ENCODE measurements at regions not wholly inside any gene's neighbourhood (a gene's known extent, or its start where the extent isn't known, plus 50 kb on each side); places are given as distances from the start of the nearest gene placed in this dataset.

- Mint-ChIP-seq H3K4me1 (no peaks in the 10 kb centered on the region), H3K27me3 (no peaks in the 10 kb centered on the region), H3K36me3 (no peaks in the 10 kb centered on the region), H3K4me3 (no peak overlapping the region), H3K9me3 (peaks cover 0 to 19% (median 11%) of the 10 kb centered on the region in 3 donors), H3K27ac (no peak overlapping the region)
- Histone ChIP-seq H3K36me3 (ENCODE audit: control insufficient read depth in 2 of 2, extremely low read depth in 1 of 2, insufficient read depth in 1 of 2, low read length in 1 of 2) (no peaks in the 10 kb centered on the region), H3K9me3 (no peaks in the 10 kb centered on the region), H3K4me3 (ENCODE audit: control insufficient read depth in 1 of 2, extremely low read depth in 1 of 2, low read length in 1 of 2) (no peak overlapping the region), H3K4me1 (ENCODE audit: control insufficient read depth in 1 of 2, extremely low read depth in 1 of 2, insufficient read depth in 2 of 2, low read length in 2 of 2) (no peaks in the 10 kb centered on the region), H3K27me3 (replicated peaks in 1 of 2; ENCODE audit: control insufficient read depth in 2 of 2, extremely low read depth in 1 of 2, insufficient read depth in 2 of 2, low read length in 1 of 2) (no peaks in the 10 kb centered on the region), H3K27ac (ENCODE audit: low read length) (no peak overlapping the region)
- DNase-seq (no peak), ATAC-seq (replicated peaks in 1 of 4) (no peak)
- WGBS (ENCODE audit: insufficient coverage) = no CpG with 5 or more reads among the region's 1 CpG
- ChIA-PET CTCF (no interaction called here), POLR2A (no interaction called here)
Observed at GRCh38 chr13:80889829-80890228, 548.9 kb upstream of the SPRY2 start.

- no peak overlapping the region for H3K4me3 ChIP-seq (ENCODE audit: control insufficient read depth in 1 of 2, extremely low read depth in 1 of 2, low read length in 1 of 2)
- H3K4me3 Mint-ChIP-seq = no peak overlapping the region
- ChIA-PET POLR2A (interaction anchor here in 1 of 2 donors (0.7 kb wide), 1 partner anchor 13 kb away, joined by 3 read pairs; no protein-coding TSS in a partner anchor), CTCF (no interaction called here)
- 77% methylated on average over 1 of the region's 2 CpGs for WGBS (ENCODE audit: insufficient coverage)
- H3K9me3 ChIP-seq = no peaks in the 10 kb centered on the region
- H3K27me3 ChIP-seq (replicated peaks in 1 of 2; ENCODE audit: control insufficient read depth in 2 of 2, extremely low read depth in 1 of 2, insufficient read depth in 2 of 2, low read length in 1 of 2) = no peaks in the 10 kb centered on the region
- ATAC-seq (replicated peaks in 1 of 4) = no peak
- no peak overlapping the region for H3K27ac Mint-ChIP-seq
- DNase-seq = no peak
- no peak overlapping the region for H3K27ac ChIP-seq (ENCODE audit: low read length)
- no peaks in the 10 kb centered on the region for H3K36me3 ChIP-seq (ENCODE audit: control insufficient read depth in 2 of 2, extremely low read depth in 1 of 2, insufficient read depth in 1 of 2, low read length in 1 of 2)
- H3K4me1 Mint-ChIP-seq = no peaks in the 10 kb centered on the region
- H3K9me3 Mint-ChIP-seq = peaks cover 0 to 16% (median 11%) of the 10 kb centered on the region in 3 donors
- no peaks in the 10 kb centered on the region for H3K4me1 ChIP-seq (ENCODE audit: control insufficient read depth in 1 of 2, extremely low read depth in 1 of 2, insufficient read depth in 2 of 2, low read length in 2 of 2)
- H3K36me3 Mint-ChIP-seq = no peaks in the 10 kb centered on the region
- H3K27me3 Mint-ChIP-seq = no peaks in the 10 kb centered on the region
Observed at GRCh38 chr13:80888390-80888789, 547.5 kb upstream of the SPRY2 start.

GRCh38 chr13:80884056-80884785 is 543.3 kb upstream of the SPRY2 start:
- CTCF ChIA-PET = no interaction called here
- Histone ChIP-seq H3K27me3 (replicated peaks in 1 of 2; ENCODE audit: control insufficient read depth in 2 of 2, extremely low read depth in 1 of 2, insufficient read depth in 2 of 2, low read length in 1 of 2) (no peaks in the 10 kb centered on the region), H3K4me3 (ENCODE audit: control insufficient read depth in 1 of 2, extremely low read depth in 1 of 2, low read length in 1 of 2) (no peak overlapping the region), H3K4me1 (ENCODE audit: control insufficient read depth in 1 of 2, extremely low read depth in 1 of 2, insufficient read depth in 2 of 2, low read length in 2 of 2) (no peaks in the 10 kb centered on the region), H3K27ac (ENCODE audit: low read length) (no peak overlapping the region), H3K9me3 (no peaks in the 10 kb centered on the region), H3K36me3 (ENCODE audit: control insufficient read depth in 2 of 2, extremely low read depth in 1 of 2, insufficient read depth in 1 of 2, low read length in 1 of 2) (no peaks in the 10 kb centered on the region)
- Mint-ChIP-seq H3K9me3 (peaks cover 6 to 21% (median 7%) of the 10 kb centered on the region in 3 donors), H3K27ac (no peak overlapping the region), H3K4me3 (no peak overlapping the region), H3K27me3 (no peaks in the 10 kb centered on the region), H3K36me3 (no peaks in the 10 kb centered on the region), H3K4me1 (no peaks in the 10 kb centered on the region)
- DNase-seq (no peak), ATAC-seq (replicated peaks in 1 of 4) (no peak)
- POLR2A ChIA-PET = no interaction called here
- no CpG with 5 or more reads among the region's 1 CpG for WGBS (ENCODE audit: insufficient coverage)

GRCh38 chr13:80883545-80883944 is 542.6 kb upstream of the SPRY2 start:
- DNase-seq (no peak), ATAC-seq (replicated peaks in 1 of 4) (no peak)
- no peaks in the 10 kb centered on the region for H3K36me3 Mint-ChIP-seq
- ChIA-PET POLR2A (no interaction called here), CTCF (no interaction called here)
- Histone ChIP-seq H3K27me3 (replicated peaks in 1 of 2; ENCODE audit: control insufficient read depth in 2 of 2, extremely low read depth in 1 of 2, insufficient read depth in 2 of 2, low read length in 1 of 2) (no peaks in the 10 kb centered on the region), H3K4me1 (ENCODE audit: control insufficient read depth in 1 of 2, extremely low read depth in 1 of 2, insufficient read depth in 2 of 2, low read length in 2 of 2) (no peaks in the 10 kb centered on the region), H3K27ac (ENCODE audit: low read length) (no peak overlapping the region), H3K9me3 (no peaks in the 10 kb centered on the region), H3K36me3 (ENCODE audit: control insufficient read depth in 2 of 2, extremely low read depth in 1 of 2, insufficient read depth in 1 of 2, low read length in 1 of 2) (no peaks in the 10 kb centered on the region), H3K4me3 (ENCODE audit: control insufficient read depth in 1 of 2, extremely low read depth in 1 of 2, low read length in 1 of 2) (no peak overlapping the region)
- peaks cover 6 to 21% (median 9%) of the 10 kb centered on the region in 3 donors for H3K9me3 Mint-ChIP-seq
- no peaks in the 10 kb centered on the region for H3K4me1 Mint-ChIP-seq
- H3K27ac Mint-ChIP-seq = no peak overlapping the region
- no peaks in the 10 kb centered on the region for H3K27me3 Mint-ChIP-seq
- no peak overlapping the region for H3K4me3 Mint-ChIP-seq

GRCh38 chr13:80881942-80882445 is 541.1 kb upstream of the SPRY2 start:
- H3K27ac Mint-ChIP-seq = no peak overlapping the region
- no peaks in the 10 kb centered on the region for H3K27me3 Mint-ChIP-seq
- POLR2A ChIA-PET = interaction anchor here in 1 of 2 donors (0.5 kb wide), 1 partner anchor 14 kb away, joined by 3 read pairs; no protein-coding TSS in a partner anchor
- no peaks in the 10 kb centered on the region for H3K27me3 ChIP-seq (replicated peaks in 1 of 2; ENCODE audit: control insufficient read depth in 2 of 2, extremely low read depth in 1 of 2, insufficient read depth in 2 of 2, low read length in 1 of 2)
- CTCF ChIA-PET = no interaction called here
- H3K27ac ChIP-seq (ENCODE audit: low read length) = no peak overlapping the region
- H3K9me3 Mint-ChIP-seq = peaks cover 4 to 11% (median 6%) of the 10 kb centered on the region in 3 donors
- no peak overlapping the region for H3K4me3 Mint-ChIP-seq
- ATAC-seq (replicated peaks in 1 of 4) (no peak), DNase-seq (no peak)
- H3K4me1 ChIP-seq (ENCODE audit: control insufficient read depth in 1 of 2, extremely low read depth in 1 of 2, insufficient read depth in 2 of 2, low read length in 2 of 2) = no peaks in the 10 kb centered on the region
- H3K4me3 ChIP-seq (ENCODE audit: control insufficient read depth in 1 of 2, extremely low read depth in 1 of 2, low read length in 1 of 2) = no peak overlapping the region
- H3K9me3 ChIP-seq = no peaks in the 10 kb centered on the region
- H3K4me1 Mint-ChIP-seq = no peaks in the 10 kb centered on the region
- H3K36me3 ChIP-seq (ENCODE audit: control insufficient read depth in 2 of 2, extremely low read depth in 1 of 2, insufficient read depth in 1 of 2, low read length in 1 of 2) = no peaks in the 10 kb centered on the region
- no peaks in the 10 kb centered on the region for H3K36me3 Mint-ChIP-seq

- Mint-ChIP-seq H3K27ac (no peak overlapping the region), H3K36me3 (no peaks in the 10 kb centered on the region), H3K4me1 (no peaks in the 10 kb centered on the region), H3K27me3 (no peaks in the 10 kb centered on the region), H3K9me3 (peaks cover 3 to 6% (median 6%) of the 10 kb centered on the region in 3 donors), H3K4me3 (no peak overlapping the region)
- no peaks in the 10 kb centered on the region for H3K9me3 ChIP-seq
- H3K27ac ChIP-seq (ENCODE audit: low read length) = no peak overlapping the region
- DNase-seq (no peak), ATAC-seq (replicated peaks in 1 of 4) (no peak)
- no peaks in the 10 kb centered on the region for H3K36me3 ChIP-seq (ENCODE audit: control insufficient read depth in 2 of 2, extremely low read depth in 1 of 2, insufficient read depth in 1 of 2, low read length in 1 of 2)
- CTCF ChIA-PET = no interaction called here
- POLR2A ChIA-PET = no interaction called here
- no peaks in the 10 kb centered on the region for H3K27me3 ChIP-seq (replicated peaks in 1 of 2; ENCODE audit: control insufficient read depth in 2 of 2, extremely low read depth in 1 of 2, insufficient read depth in 2 of 2, low read length in 1 of 2)
- H3K4me3 ChIP-seq (ENCODE audit: control insufficient read depth in 1 of 2, extremely low read depth in 1 of 2, low read length in 1 of 2) = no peak overlapping the region
- no peaks in the 10 kb centered on the region for H3K4me1 ChIP-seq (ENCODE audit: control insufficient read depth in 1 of 2, extremely low read depth in 1 of 2, insufficient read depth in 2 of 2, low read length in 2 of 2)
Observed at GRCh38 chr13:80881495-80881894, 540.6 kb upstream of the SPRY2 start.

GRCh38 chr13:80881034-80881433 is 540.1 kb upstream of the SPRY2 start:
- no peak overlapping the region for H3K4me3 ChIP-seq (ENCODE audit: control insufficient read depth in 1 of 2, extremely low read depth in 1 of 2, low read length in 1 of 2)
- Mint-ChIP-seq H3K4me1 (no peaks in the 10 kb centered on the region), H3K9me3 (peaks cover 3 to 6% (median 5%) of the 10 kb centered on the region in 3 donors), H3K4me3 (no peak overlapping the region), H3K36me3 (no peaks in the 10 kb centered on the region), H3K27me3 (no peaks in the 10 kb centered on the region), H3K27ac (no peak overlapping the region)
- DNase-seq (no peak), ATAC-seq (replicated peaks in 1 of 4) (no peak)
- H3K9me3 ChIP-seq = no peaks in the 10 kb centered on the region
- H3K27ac ChIP-seq (ENCODE audit: low read length) = no peak overlapping the region
- no peaks in the 10 kb centered on the region for H3K36me3 ChIP-seq (ENCODE audit: control insufficient read depth in 2 of 2, extremely low read depth in 1 of 2, insufficient read depth in 1 of 2, low read length in 1 of 2)
- no CpG with 5 or more reads among the region's 1 CpG for WGBS (ENCODE audit: insufficient coverage)
- ChIA-PET POLR2A (no interaction called here), CTCF (no interaction called here)
- H3K4me1 ChIP-seq (ENCODE audit: control insufficient read depth in 1 of 2, extremely low read depth in 1 of 2, insufficient read depth in 2 of 2, low read length in 2 of 2) = no peaks in the 10 kb centered on the region
- H3K27me3 ChIP-seq (replicated peaks in 1 of 2; ENCODE audit: control insufficient read depth in 2 of 2, extremely low read depth in 1 of 2, insufficient read depth in 2 of 2, low read length in 1 of 2) = no peaks in the 10 kb centered on the region
